Panc1 (cell line): ENCODE measurements at regions not wholly inside any gene's neighbourhood (a gene's known extent, or its start where the extent isn't known, plus 50 kb on each side); places are given as distances from the start of the nearest gene placed in this dataset.

Experiments
- ATAC-seq: fragments of 200-7000 bp; cut with Tn5 transposase; 2 replicates; pipeline ENCODE4 v1.9.1; 2020; ENCODE audit warnings: mild to moderate bottlenecking, moderate library complexity
- BruUV-seq: library from RNA; stranded (reverse); fragments of 400-500 nt; replicated peaks from 2 replicates; lab custom pipeline; 2021; lab: Mats Ljungman, UMichigan
- CTCF ChIA-PET: fragments of 300-600 bp; sonication (Branson Sonifier 250); formaldehyde crosslinking; loops from one replicate; lab custom pipeline; 2022; ENCODE audit warnings: antibody characterized with exemption; lab: Charles Lee
- POLR2A ChIA-PET: fragments of 300-600 bp; sonication (Branson Sonifier 250); formaldehyde crosslinking; loops from one replicate; lab custom pipeline; 2022; ENCODE audit warnings: antibody characterized with exemption; lab: Charles Lee
- DNase-seq: peaks from one replicate; pipeline ENCODE4 v3.0.0-alpha.2; 2010; ENCODE audit warnings: low read depth, low spot score
- H3K27ac ChIP-seq: 2 replicates; pipeline ENCODE4 v1.5.1; 2011; ENCODE audit warnings: mild to moderate bottlenecking, low read length, inconsistent platforms
- H3K27me3 ChIP-seq: fragments of 200-500 bp; sonication (Bioruptor generic); 2 replicates; pipeline ENCODE4 v1.6.0; 2014; ENCODE audit warnings: low read length, inconsistent platforms; ENCODE audit not compliant: control insufficient read depth, insufficient read depth
- H3K36me3 ChIP-seq: fragments of 200-500 bp; sonication (Bioruptor generic); 2 replicates; pipeline ENCODE4 v1.5.1; 2014; ENCODE audit warnings: inconsistent platforms, mild to moderate bottlenecking, low read length, moderate library complexity; ENCODE audit not compliant: control insufficient read depth, insufficient read depth
- H3K4me1 ChIP-seq: 2 replicates; pipeline ENCODE4 v1.5.1; 2011; ENCODE audit warnings: inconsistent platforms, mild to moderate bottlenecking, low read length, moderate library complexity; ENCODE audit not compliant: control insufficient read depth, insufficient read depth
- H3K4me3 ChIP-seq, 2 experiments: 2 replicates each; pipeline ENCODE4 v1.5.1; 2011 to 2012; ENCODE audit warnings: low read depth in 2 of 2, low read length in 2 of 2, mild to moderate bottlenecking in 2 of 2, inconsistent platforms in 1 of 2, moderate library complexity in 1 of 2
- H3K9me3 ChIP-seq: fragments of 200-500 bp; sonication (Bioruptor generic); 2 replicates; pipeline ENCODE4 v1.5.1; 2014; ENCODE audit warnings: low read depth, mild to moderate bottlenecking, inconsistent platforms, low read length, moderate library complexity; ENCODE audit not compliant: control insufficient read depth, insufficient read depth
- CTCF ChIP-seq: fragments of 450-650 bp; IDR thresholded peaks from 2 replicates; pipeline ENCODE4 v1.5.1; 2017; ENCODE audit warnings: mild to moderate bottlenecking
- POLR2AphosphoS5 ChIP-seq: IDR thresholded peaks from 2 replicates; pipeline ENCODE4 v1.6.1; 2012; ENCODE audit warnings: mild to moderate bottlenecking, low read depth, low read length, moderate library complexity
- REST ChIP-seq, 2 experiments: IDR thresholded peaks; 2 replicates each; pipeline ENCODE4 v1.6.1; 2011 to 2012; ENCODE audit warnings: low read depth in 2 of 2, control low read depth in 1 of 2, low read length in 1 of 2, mild to moderate bottlenecking in 1 of 2, moderate library complexity in 1 of 2; ENCODE audit not compliant: insufficient read depth in 1 of 2
- SIN3A ChIP-seq: IDR thresholded peaks from 2 replicates; pipeline ENCODE4 v1.6.1; 2012; ENCODE audit warnings: low read depth, mild to moderate bottlenecking, low read length, moderate library complexity, borderline replicate concordance; ENCODE audit not compliant: insufficient read depth
- TCF7L2 ChIP-seq: IDR thresholded peaks from 2 replicates; pipeline ENCODE4 v1.6.1; 2011; ENCODE audit warnings: mild to moderate bottlenecking, low read depth, low read length, inconsistent platforms
- in situ Hi-C: cut with HindIII; loops from 2 replicates; pipeline ENCODE4 v1.10.0; 2016; ENCODE audit warnings: low sequenced_read_pairs, low pct_unique_long_range_greater_than_20kb
- intact Hi-C: fragments of 100-400 bp; cut with micrococcal nuclease; formaldehyde crosslinking; loops from one replicate; pipeline ENCODE4 v1.10.0; 2022; ENCODE audit not compliant: unreplicated experiment

- in situ Hi-C loops, result no loop called here
- no peak for ATAC-seq
- H3K27ac ChIP-seq, result no peak overlapping the region
- H3K4me1 ChIP-seq, result peaks cover 2% of the 10 kb centered on the region
- intact Hi-C loops, result no loop called here
- BruUV-seq, result no TSS peak
- ChIA-PET CTCF (no interaction called here), POLR2A (no interaction called here)
- no peak for TF ChIP-seq SIN3A
- no peak for TF ChIP-seq CTCF
- TF ChIP-seq REST (IDR thresholded peaks at IDR 0.05; ENCODE audit: insufficient read depth in 1 of 2, low read depth in 2 of 2, low read length in 1 of 2), result no peak
- no peak for TF ChIP-seq POLR2AphosphoS5
- TF ChIP-seq TCF7L2, result no peak
- no peak overlapping the region for H3K4me3 ChIP-seq
- DNase-seq, result no peak
- H3K36me3 ChIP-seq, result no peaks in the 10 kb centered on the region
- no peaks in the 10 kb centered on the region for H3K27me3 ChIP-seq
- H3K9me3 ChIP-seq, result no peaks in the 10 kb centered on the region
These were observed 400.0 kb upstream of the C2CD4B start for GRCh38 chr15:62564886-62565633.

GRCh38 chr15:62565634-62566026, 400.5 kb upstream of the C2CD4B start:
- BruUV-seq, result no TSS peak
- Histone ChIP-seq H3K4me1 (peaks cover 6% of the 10 kb centered on the region), H3K27ac (no peak overlapping the region), H3K27me3 (no peaks in the 10 kb centered on the region), H3K36me3 (no peaks in the 10 kb centered on the region), H3K9me3 (no peaks in the 10 kb centered on the region), H3K4me3 (no peak overlapping the region)
- no peak for TF ChIP-seq TCF7L2
- TF ChIP-seq SIN3A, result no peak
- no peak for TF ChIP-seq REST (IDR thresholded peaks at IDR 0.05; ENCODE audit: insufficient read depth in 1 of 2, low read depth in 2 of 2, low read length in 1 of 2)
- no peak for TF ChIP-seq POLR2AphosphoS5
- no peak for TF ChIP-seq CTCF
- ATAC-seq (no peak), DNase-seq (no peak)
- intact Hi-C loops, result no loop called here
- CTCF ChIA-PET, result no interaction called here
- POLR2A ChIA-PET, result no interaction called here
- in situ Hi-C loops, result no loop called here
